NCI-H345 treated with DMSO at 0.1 percent for 48 hours (cell line): ENCODE measurements at regions not wholly inside any gene's neighbourhood (a gene's known extent, or its start where the extent isn't known, plus 50 kb on each side); places are given as distances from the start of the nearest gene placed in this dataset.

Experiments
- DNase-seq: peaks from one replicate; lab custom pipeline; 2025; ENCODE audit not compliant: unreplicated experiment; lab: John Stamatoyannopoulos, UW

DNA sequence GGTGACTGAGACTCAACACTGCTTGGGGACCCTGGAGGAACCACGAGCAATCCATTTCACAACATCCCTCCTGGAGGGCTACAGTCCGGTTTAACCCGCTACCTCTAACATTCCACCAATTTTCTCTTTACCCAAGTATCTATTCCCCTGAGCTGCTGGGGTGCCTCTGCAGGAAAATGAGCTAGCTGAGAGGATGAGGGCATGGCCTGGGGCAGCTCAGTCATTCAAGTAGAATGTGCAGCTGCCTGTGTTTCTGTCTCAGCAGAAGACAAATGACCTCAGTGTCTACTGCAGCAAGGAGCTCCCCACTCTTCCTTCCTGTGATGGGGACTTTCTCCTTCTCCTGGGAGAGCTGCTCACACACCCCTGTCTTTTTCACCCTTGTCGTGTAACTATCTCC is 120.8 kb downstream of the ZNF518B start:
- DNase-seq, result no peak

GRCh38 chr4:10335050-10335449 is 122.2 kb downstream of the ZNF518B start:
- DNase-seq, result no peak

GRCh38 chr4:10334506-10335028 is 122.7 kb downstream of the ZNF518B start:
- no peak for DNase-seq

DNA sequence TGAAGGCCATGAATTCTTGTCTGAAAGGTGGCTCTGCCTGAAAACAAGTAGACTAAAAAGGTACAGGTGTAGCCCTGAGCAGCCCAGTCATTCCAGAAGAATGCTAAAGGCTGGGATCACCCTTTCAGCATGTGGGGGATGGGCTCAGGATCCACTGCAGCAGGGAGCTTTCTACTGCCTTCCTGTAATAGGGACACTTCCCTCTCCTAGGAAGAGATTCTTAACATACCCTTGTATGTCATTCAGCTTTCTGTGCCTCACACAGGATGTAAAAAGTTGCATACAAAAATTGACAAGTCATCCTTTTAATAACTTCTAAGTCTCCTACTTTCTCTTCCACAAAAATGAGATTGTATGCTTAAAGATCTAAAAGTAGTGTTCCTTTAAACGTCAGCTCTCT is 123.3 kb downstream of the ZNF518B start:
- DNase-seq, result no peak

- DNase-seq, result no peak
Measured at GRCh38 chr4:10326075-10326474, 131.2 kb downstream of the ZNF518B start.

- DNase-seq, result no peak
Measured at GRCh38 chr4:10321931-10322330, 135.3 kb downstream of the ZNF518B start.

DNA sequence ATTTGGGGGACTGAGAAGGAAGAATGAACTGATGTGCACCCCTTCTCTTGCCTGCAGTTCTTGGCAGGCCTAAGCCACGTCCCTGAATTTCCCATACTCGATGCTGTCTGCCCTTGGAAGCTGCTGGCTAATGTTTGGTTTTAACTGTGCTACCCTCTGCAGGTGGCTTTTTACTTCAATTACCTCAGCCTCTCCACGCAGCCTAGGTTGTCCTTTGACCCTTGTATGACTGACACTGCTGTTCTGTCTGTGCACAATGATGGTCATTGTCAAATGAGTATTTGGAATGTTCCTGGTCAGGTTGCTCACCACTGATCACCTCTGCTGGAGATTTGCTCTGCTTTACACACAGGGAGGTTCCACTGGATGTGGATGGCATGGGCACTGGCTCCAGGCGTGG is 137.1 kb downstream of the ZNF518B start:
- DNase-seq, result no peak

DNA sequence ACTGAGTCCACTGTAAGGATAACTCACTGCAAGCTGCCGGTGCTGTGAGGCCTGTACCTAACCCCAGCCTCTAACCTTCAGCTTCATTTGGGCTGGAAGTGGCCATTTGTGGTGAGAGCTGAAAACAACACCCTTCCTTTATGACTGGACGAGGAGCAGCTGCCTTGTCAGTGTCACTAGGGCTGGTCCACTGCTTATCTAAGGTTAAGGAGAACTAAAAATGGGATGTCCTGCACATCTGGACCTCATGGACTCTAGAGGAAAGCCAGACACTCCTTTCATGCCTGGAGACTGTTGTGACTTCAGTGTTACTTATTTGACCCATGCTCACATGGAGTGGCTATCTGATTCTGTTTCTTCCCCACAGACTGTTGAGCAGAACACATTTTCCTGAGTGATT is 139.9 kb downstream of the ZNF518B start:
- no peak for DNase-seq

DNA sequence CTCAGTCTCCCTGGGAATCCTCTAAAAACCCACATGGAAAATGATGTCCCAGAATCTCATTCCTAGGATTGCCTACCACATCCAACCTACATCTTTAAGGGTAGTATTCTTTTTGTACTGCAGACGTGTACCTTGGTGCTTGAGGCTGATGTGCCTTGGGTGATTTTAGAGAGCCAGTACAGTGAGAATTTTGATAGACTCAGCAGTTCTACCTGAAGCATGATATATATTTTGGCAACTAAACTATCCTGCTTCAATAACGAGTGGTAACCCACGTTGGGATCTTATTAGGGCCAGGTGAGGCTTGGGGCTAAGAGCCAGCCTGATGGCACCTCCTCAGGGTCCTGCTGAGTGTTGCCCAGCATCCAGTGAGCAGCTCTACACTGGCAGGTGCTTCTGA is 140.4 kb downstream of the ZNF518B start:
- no peak for DNase-seq

DNA sequence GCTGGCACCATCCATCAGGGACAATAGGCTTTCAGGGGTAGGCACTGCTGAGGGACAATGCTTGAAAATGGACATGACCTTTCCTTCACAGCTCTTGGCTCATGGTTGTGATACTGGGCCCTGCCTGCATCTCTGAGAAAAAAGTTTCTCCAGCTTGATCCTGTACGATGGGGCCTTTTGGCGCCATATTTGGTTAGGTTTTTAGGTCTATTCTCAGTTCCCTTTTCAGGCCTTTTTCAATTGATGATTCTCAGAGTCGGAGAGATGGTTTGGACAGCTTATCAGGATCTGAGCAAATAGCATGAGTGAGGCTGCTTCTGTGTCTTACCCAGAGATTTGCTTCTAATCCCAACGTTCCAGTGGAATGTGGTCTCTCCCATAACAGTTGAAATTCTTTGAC is 141.6 kb downstream of the ZNF518B start:
- DNase-seq, result no peak

- DNase-seq, result no peak
Measured at GRCh38 chr4:10312568-10312967, 144.7 kb downstream of the ZNF518B start.

- no peak for DNase-seq
Measured at GRCh38 chr4:10311939-10312338, 145.3 kb downstream of the ZNF518B start.

DNA sequence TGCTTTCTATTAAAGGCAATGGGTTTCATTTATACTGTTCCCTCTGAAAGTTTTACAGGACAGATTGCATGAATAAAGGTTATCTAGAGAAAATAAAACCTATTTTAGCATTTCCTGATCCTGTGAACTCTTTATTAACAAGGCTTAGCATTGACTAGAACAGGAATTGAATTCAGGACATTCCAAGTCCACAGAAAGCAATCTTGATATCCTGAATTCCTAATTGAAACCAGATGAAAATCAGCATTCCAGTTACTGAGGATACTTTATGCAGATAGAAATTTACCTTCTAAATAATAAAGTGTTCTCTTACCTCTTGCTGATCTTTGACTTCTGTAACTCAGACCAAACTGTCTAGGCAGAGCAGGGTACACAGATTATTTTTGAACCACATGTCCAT is 151.4 kb downstream of the ZNF518B start:
- DNase-seq, result no peak

DNA sequence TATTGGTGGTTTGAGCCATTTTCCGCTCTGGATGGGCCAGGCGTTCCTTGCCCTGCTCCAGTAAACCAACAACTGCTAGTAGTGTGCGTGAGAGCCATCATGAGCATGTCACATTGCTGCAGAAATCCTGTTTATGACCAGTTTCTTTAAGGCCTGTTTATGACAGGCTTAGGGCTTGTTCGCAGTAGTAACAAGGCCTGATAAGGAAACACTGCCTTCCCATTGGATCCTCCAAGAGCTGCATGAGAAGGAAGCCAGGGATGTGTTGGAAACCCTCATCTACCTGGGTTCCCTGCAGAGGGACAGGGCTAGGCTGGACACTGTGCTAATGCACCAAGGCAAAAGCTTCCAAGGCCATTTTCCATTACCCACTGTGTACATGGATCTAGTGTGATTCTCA is 153.9 kb downstream of the ZNF518B start:
- no peak for DNase-seq

DNA sequence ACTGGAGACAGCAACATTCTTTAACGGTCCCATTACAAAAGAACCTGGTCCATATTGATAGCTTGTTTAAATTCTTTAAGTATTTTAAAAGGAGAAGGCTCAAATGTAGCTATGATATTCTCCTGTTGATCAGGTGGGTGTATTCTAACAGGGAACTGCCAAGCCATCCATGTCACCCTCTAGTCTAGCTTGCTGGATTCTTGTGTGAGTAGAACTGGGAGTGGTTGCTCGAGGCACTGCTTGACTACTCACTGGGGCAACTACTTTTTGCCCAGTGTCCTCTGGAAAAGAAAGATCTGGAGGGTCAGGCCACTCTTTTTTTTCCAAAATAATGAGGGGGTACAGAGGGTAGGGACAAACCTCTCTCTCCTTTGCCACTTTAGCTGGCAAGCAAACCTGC is 155.1 kb downstream of the ZNF518B start:
- no peak for DNase-seq

GRCh38 chr4:10299601-10300000 is 157.6 kb downstream of the ZNF518B start:
- no peak for DNase-seq

GRCh38 chr4:10298681-10299080 is 158.5 kb downstream of the ZNF518B start:
- no peak for DNase-seq

DNA sequence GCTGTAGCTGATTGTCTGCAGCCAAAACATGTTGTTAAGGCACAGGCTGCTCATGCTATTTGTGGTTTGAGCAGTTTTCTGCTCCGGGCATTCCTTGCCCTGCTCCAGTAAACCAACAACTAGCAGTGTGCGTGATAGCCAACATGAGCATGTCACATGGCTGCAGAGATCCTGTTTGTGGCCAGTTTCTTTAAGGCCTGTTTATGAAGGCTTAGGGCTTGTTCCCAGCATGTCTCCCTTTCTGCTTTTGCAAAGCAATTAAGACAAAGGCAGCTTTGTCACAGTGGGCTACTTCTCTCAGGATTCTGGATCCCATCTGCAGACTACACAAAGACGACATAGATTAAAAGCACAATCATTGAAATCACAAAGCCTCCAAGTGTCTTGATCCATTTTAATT is 160.5 kb downstream of the ZNF518B start:
- DNase-seq, result no peak

GRCh38 chr4:10295301-10295700 is 161.9 kb downstream of the ZNF518B start:
- DNase-seq, result no peak

DNA sequence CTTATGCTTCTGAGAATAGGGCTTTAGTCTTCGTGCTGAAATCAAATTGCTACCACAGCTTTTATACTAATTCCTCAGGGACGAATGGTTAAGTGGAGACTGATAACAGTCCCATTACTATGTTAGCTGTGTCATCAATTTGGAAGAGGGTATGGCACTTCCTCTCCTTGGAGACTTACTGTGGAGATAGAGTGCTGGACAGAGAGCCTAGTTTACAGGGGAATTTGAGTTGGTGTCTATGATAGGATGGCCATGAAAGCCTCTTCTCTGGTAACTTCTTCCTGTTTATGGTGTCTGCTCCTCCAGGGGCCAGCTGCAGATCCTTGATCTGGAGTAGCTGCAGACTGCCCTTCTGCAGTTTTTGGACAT is 167.7 kb downstream of the ZNF518B start:
- no peak for DNase-seq

DNA sequence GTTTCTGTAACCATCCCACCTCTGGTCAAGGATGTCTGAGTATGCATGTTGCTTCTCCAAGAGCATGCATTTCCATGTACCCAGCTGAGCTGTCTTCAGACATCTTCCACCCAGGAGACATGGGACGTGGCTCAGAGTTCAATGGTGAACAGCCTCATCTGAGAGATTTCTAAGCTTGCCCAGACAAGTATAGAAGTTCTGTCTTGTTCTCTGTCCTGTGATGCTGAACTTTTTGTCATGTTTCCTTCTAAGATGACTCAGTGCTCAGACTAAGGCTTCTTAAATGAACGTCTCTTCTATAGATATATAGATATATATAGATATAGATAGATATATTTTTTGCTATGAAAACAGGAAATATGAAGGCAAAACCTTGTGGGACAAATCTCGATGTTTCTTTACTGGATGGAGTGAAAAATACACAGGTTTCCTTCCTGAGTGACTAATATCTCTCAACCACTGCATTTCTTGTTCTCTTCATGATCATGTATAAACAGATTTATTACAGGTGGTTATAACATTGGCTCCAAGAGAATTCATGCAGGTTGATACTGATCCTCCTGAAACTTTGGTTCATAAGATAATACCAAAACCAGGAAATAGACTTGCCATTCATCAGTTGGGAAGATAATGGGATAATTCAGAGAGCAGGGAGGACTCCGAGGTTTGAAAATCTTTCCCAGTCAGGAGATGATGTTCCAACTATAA is 168.2 kb downstream of the ZNF518B start:
- DNase-seq, result no peak

GRCh38 chr4:10285028-10285427 is 168.4 kb upstream of the WDR1 start:
- DNase-seq, result no peak

DNA sequence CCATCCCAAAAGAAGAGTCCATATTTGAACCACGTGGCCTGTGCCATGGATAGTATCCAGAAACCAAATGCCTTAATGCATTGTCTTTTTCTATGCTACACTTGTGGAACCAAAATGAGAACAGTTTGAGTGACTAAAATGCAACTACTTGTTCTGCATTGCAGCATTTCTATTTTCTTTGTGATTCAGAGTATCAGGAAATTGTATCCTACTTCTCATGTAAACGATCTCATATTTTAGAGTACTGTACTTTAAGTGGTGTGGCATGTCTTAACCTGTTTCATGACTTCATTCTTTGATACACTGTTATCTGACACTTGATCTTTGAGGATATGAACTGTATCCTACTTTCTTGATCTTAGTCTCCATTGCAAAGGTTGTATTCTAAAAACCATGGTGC is 167.2 kb upstream of the WDR1 start:
- no peak for DNase-seq
